HepG2 (cell line): ENCODE measurements at regions not wholly inside any gene's neighbourhood (a gene's known extent, or its start where the extent isn't known, plus 50 kb on each side); places are given as distances from the start of the nearest gene placed in this dataset.

Experiments used
- ATAC-seq: fragments of 200-7000 bp; cut with Tn5 transposase; 3 replicates; pipeline ENCODE4 v1.9.1; 2020; ENCODE audit warnings: mild to moderate bottlenecking, moderate library complexity
- BruUV-seq: library from RNA; stranded (reverse); fragments of 400-500 nt; replicated peaks from 2 replicates; lab custom pipeline; 2021; lab: Mats Ljungman, UMichigan
- CTCF ChIA-PET: fragments of 300-600 bp; formaldehyde crosslinking; extraction: SDS; loops from one replicate; lab custom pipeline; 2021; ENCODE audit warnings: low total read pairs, inconsistent platforms, low intra/inter-chr PET ratio; lab: Yijun Ruan, JAX
- POLR2A ChIA-PET: fragments of 350-600 bp; sonication (Branson Sonifier 250); formaldehyde crosslinking; loops from one replicate; lab custom pipeline; 2020; ENCODE audit warnings: antibody characterized with exemption, inconsistent platforms; lab: Yijun Ruan, JAX
- DNase-seq: peaks from one replicate; pipeline ENCODE4 v3.0.0-alpha.2; 2015; ENCODE audit warnings: low spot score
- FAIRE-seq: peaks from 3 replicates; lab custom pipeline; 2011; peaks lifted over from hg19 to GRCh38; lab: Jason Lieb, UNC
- H2AFZ ChIP-seq: one replicate; pipeline ENCODE4 v1.6.1; 2011; ENCODE audit warnings: low read length, inconsistent platforms
- H3K27ac ChIP-seq: fragments of 300-600 bp; 3 replicates; pipeline ENCODE4 v1.8.0; 2011; ENCODE audit warnings: mixed run types, mild to moderate bottlenecking, mixed read lengths, low read length, inconsistent platforms; ENCODE audit not compliant: insufficient read depth; ENCODE audit errors: extremely low read length
- H3K27me3 ChIP-seq, 2 experiments: fragments of 200-600 bp in 1 of 2; 2 replicates in 1 of 2; 3 replicates in 1 of 2; pipeline versions ENCODE4 v1.6.0 to v1.8.0; 2011; ENCODE audit warnings: low read length in 2 of 2, mild to moderate bottlenecking in 2 of 2, moderate library complexity in 2 of 2, inconsistent platforms in 1 of 2; ENCODE audit not compliant: insufficient read depth in 2 of 2, control insufficient read depth in 1 of 2
- H3K36me3 ChIP-seq, 2 experiments: fragments of 200-600 bp in 1 of 2; replicated peaks in 1 of 2; 2 replicates in 1 of 2; 3 replicates in 1 of 2; pipeline versions ENCODE4 v1.5.1 to v1.8.0; 2011; ENCODE audit warnings: low read length in 2 of 2, inconsistent platforms in 1 of 2; ENCODE audit not compliant: insufficient read depth in 2 of 2, control insufficient read depth in 1 of 2
- H3K4me1 ChIP-seq: 2 replicates; pipeline ENCODE4 v1.5.1; 2012; ENCODE audit warnings: low read length, inconsistent platforms; ENCODE audit not compliant: insufficient read depth
- H3K4me2 ChIP-seq: 2 replicates; pipeline ENCODE4 v1.6.0; 2011; ENCODE audit warnings: low read depth, low read length, inconsistent platforms
- H3K4me3 ChIP-seq, 3 experiments: fragments of 200-600 bp in 1 of 3; sonication (generic), shearing (Covaris generic) in 1 of 3; replicated peaks in 1 of 3; 2 replicates each; pipeline ENCODE4 v1.5.1; 2011 to 2016; ENCODE audit warnings: low read length in 3 of 3, inconsistent platforms in 2 of 3, low read depth in 2 of 3, mild to moderate bottlenecking in 2 of 3, control low read depth in 1 of 3, mixed read lengths in 1 of 3; ENCODE audit not compliant: insufficient read depth in 1 of 3
- H3K79me2 ChIP-seq: one replicate; pipeline ENCODE4 v1.6.1; 2011; ENCODE audit warnings: low read length, inconsistent platforms; ENCODE audit not compliant: insufficient read depth
- H3K9ac ChIP-seq: 2 replicates; pipeline ENCODE4 v1.6.0; 2011; ENCODE audit warnings: mild to moderate bottlenecking, low read depth, low read length, inconsistent platforms; ENCODE audit not compliant: insufficient read depth
- H3K9me3 ChIP-seq: 2 replicates; pipeline ENCODE4 v1.5.1; 2012; ENCODE audit warnings: mild to moderate bottlenecking, low read length
- H4K20me1 ChIP-seq: 2 replicates; pipeline ENCODE4 v1.6.0; 2011; ENCODE audit warnings: inconsistent platforms, mild to moderate bottlenecking, low read length, moderate library complexity; ENCODE audit not compliant: insufficient read depth
- DNMT3B ChIP-seq: conservative IDR thresholded peaks from 2 replicates; pipeline ENCODE4 v1.6.1; 2016; ENCODE audit warnings: missing biosample characterization, control low read depth
- KMT2A ChIP-seq: sonication (generic); formaldehyde crosslinking; IDR thresholded peaks from 2 replicates; pipeline ENCODE4 v1.4.0; 2020; ENCODE audit warnings: missing genetic modification reagents
- NCOA5 ChIP-seq: sonication (generic); formaldehyde crosslinking; IDR thresholded peaks from 2 replicates; pipeline ENCODE4 v1.4.0; 2020; ENCODE audit warnings: missing genetic modification reagents
- NR1H2 ChIP-seq: sonication (generic); formaldehyde crosslinking; IDR thresholded peaks from 2 replicates; pipeline ENCODE4 v1.8.1; 2022; ENCODE audit warnings: low read depth, missing genetic modification reagents, borderline replicate concordance
- POLR2AphosphoS2 ChIP-seq: IDR thresholded peaks from 2 replicates; pipeline ENCODE4 v1.6.1; 2011; ENCODE audit warnings: low read depth, low read length, improper control_type of control experiment
- POLR2G ChIP-seq: fragments of 200-400 bp; formaldehyde crosslinking; IDR thresholded peaks from 2 replicates; pipeline ENCODE4 v1.6.1; 2018; ENCODE audit warnings: mild to moderate bottlenecking, low read depth, low read length, moderate library complexity
- SIX1 ChIP-seq: sonication (generic); formaldehyde crosslinking; IDR thresholded peaks from 2 replicates; pipeline ENCODE4 v1.4.0; 2020; ENCODE audit warnings: missing genetic modification reagents, borderline replicate concordance
- STAT5B ChIP-seq: sonication (generic); formaldehyde crosslinking; IDR thresholded peaks from 2 replicates; pipeline ENCODE4 v1.4.0; 2020; ENCODE audit warnings: missing genetic modification reagents
- TGIF2 ChIP-seq: IDR thresholded peaks from 2 replicates; pipeline ENCODE4 v1.6.1; 2016; ENCODE audit warnings: control low read depth, missing compliant biosample characterization
- THAP11 ChIP-seq: IDR thresholded peaks from 2 replicates; pipeline ENCODE4 v1.6.1; 2016; ENCODE audit warnings: missing biosample characterization, missing genetic modification reagents
- ZC3H13 ChIP-seq: sonication (generic); formaldehyde crosslinking; IDR thresholded peaks from 2 replicates; pipeline ENCODE4 v1.8.1; 2023; ENCODE audit warnings: mild to moderate bottlenecking, missing genetic modification reagents, moderate library complexity
- ZNF224 ChIP-seq: sonication (generic); formaldehyde crosslinking; IDR thresholded peaks from 2 replicates; pipeline ENCODE4 v1.5.0; 2020; ENCODE audit warnings: mild to moderate bottlenecking, missing genetic modification reagents
- ZNF317 ChIP-seq: sonication (generic); formaldehyde crosslinking; IDR thresholded peaks from 2 replicates; pipeline ENCODE4 v1.5.0; 2020; ENCODE audit warnings: mild to moderate bottlenecking, missing genetic modification reagents
- ZNF513 ChIP-seq: sonication (generic); formaldehyde crosslinking; conservative IDR thresholded peaks from 2 replicates; pipeline ENCODE4 v1.5.0; 2020; ENCODE audit warnings: missing genetic modification reagents
- ZNF816 ChIP-seq: sonication (generic); formaldehyde crosslinking; IDR thresholded peaks from 2 replicates; pipeline ENCODE4 v1.8.0; 2022; ENCODE audit warnings: missing genetic modification reagents, mild to moderate bottlenecking, borderline replicate concordance
- WGBS: methylation state at CpG from one replicate; pipeline ENCODE4 v1.1.6; 2017; ENCODE audit warnings: low lambda C conversion rate; 5-methylcytosine and 5-hydroxymethylcytosine counted together
- in situ Hi-C: cut with HindIII; loops from 2 replicates; pipeline ENCODE4 v1.10.0; 2017; ENCODE audit warnings: low pct_unique_long_range_greater_than_20kb; ENCODE audit not compliant: extremely low pct_ligation_motif_present
- intact Hi-C: fragments of 100-400 bp; cut with micrococcal nuclease; formaldehyde crosslinking; loops from one replicate; pipeline ENCODE4 v1.10.0; 2022; ENCODE audit not compliant: unreplicated experiment
- TF ChIP-seq, protein P1 (sequence below): sonication (generic); formaldehyde crosslinking; IDR thresholded peaks from 2 replicates; pipeline ENCODE4 v1.9.0; 2021; ENCODE audit warnings: mild to moderate bottlenecking, missing genetic modification reagents
- TF ChIP-seq, protein P2 (sequence below): sonication (generic); formaldehyde crosslinking; IDR thresholded peaks from 2 replicates; pipeline ENCODE4 v1.8.1; 2023; ENCODE audit warnings: mild to moderate bottlenecking, missing genetic modification reagents
- TF ChIP-seq, protein P3 (sequence below): sonication (generic); formaldehyde crosslinking; IDR thresholded peaks from 2 replicates; pipeline ENCODE4 v1.8.0; 2022; ENCODE audit warnings: missing genetic modification reagents, mild to moderate bottlenecking, borderline replicate concordance

GRCh38 chr4:26206999-26207398, 113.8 kb upstream of the RBPJ start:
- Histone ChIP-seq H4K20me1 (no peaks in the 10 kb centered on the region), H3K4me2 (no peak overlapping the region), H3K9ac (no peak overlapping the region), H3K27ac (no peak overlapping the region), H3K27me3 (peaks cover 0 to 2% of the 10 kb centered on the region in 2 experiments; a peak in 1 of 5 replicates), H2AFZ (no peak overlapping the region), H3K9me3 (no peaks in the 10 kb centered on the region), H3K79me2 (no peaks in the 10 kb centered on the region), H3K36me3 (no peaks in the 10 kb centered on the region), H3K4me1 (no peaks in the 10 kb centered on the region), H3K4me3 (no peak overlapping the region)
- CTCF ChIA-PET: no interaction called here
- 5% methylated on average over 3 of the region's 3 CpGs for WGBS
- no TSS peak for BruUV-seq
- intact Hi-C loops (no loop called here), in situ Hi-C loops (no loop called here)
- no peak for FAIRE-seq
- no peak for DNase-seq
- POLR2A ChIA-PET: no interaction called here
- ATAC-seq: no peak
- TF ChIP-seq ZNF816 (CRISPR knock-in tag): no peak
- TF ChIP-seq, protein P1, sequence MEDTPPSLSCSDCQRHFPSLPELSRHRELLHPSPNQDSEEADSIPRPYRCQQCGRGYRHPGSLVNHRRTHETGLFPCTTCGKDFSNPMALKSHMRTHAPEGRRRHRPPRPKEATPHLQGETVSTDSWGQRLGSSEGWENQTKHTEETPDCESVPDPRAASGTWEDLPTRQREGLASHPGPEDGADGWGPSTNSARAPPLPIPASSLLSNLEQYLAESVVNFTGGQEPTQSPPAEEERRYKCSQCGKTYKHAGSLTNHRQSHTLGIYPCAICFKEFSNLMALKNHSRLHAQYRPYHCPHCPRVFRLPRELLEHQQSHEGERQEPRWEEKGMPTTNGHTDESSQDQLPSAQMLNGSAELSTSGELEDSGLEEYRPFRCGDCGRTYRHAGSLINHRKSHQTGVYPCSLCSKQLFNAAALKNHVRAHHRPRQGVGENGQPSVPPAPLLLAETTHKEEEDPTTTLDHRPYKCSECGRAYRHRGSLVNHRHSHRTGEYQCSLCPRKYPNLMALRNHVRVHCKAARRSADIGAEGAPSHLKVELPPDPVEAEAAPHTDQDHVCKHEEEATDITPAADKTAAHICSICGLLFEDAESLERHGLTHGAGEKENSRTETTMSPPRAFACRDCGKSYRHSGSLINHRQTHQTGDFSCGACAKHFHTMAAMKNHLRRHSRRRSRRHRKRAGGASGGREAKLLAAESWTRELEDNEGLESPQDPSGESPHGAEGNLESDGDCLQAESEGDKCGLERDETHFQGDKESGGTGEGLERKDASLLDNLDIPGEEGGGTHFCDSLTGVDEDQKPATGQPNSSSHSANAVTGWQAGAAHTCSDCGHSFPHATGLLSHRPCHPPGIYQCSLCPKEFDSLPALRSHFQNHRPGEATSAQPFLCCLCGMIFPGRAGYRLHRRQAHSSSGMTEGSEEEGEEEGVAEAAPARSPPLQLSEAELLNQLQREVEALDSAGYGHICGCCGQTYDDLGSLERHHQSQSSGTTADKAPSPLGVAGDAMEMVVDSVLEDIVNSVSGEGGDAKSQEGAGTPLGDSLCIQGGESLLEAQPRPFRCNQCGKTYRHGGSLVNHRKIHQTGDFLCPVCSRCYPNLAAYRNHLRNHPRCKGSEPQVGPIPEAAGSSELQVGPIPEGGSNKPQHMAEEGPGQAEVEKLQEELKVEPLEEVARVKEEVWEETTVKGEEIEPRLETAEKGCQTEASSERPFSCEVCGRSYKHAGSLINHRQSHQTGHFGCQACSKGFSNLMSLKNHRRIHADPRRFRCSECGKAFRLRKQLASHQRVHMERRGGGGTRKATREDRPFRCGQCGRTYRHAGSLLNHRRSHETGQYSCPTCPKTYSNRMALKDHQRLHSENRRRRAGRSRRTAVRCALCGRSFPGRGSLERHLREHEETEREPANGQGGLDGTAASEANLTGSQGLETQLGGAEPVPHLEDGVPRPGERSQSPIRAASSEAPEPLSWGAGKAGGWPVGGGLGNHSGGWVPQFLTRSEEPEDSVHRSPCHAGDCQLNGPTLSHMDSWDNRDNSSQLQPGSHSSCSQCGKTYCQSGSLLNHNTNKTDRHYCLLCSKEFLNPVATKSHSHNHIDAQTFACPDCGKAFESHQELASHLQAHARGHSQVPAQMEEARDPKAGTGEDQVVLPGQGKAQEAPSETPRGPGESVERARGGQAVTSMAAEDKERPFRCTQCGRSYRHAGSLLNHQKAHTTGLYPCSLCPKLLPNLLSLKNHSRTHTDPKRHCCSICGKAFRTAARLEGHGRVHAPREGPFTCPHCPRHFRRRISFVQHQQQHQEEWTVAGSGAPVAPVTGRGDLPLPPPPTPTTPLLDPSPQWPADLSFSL (CRISPR knock-in tag): no peak
- no peak for TF ChIP-seq ZNF317
- TF ChIP-seq NR1H2: no peak
- TF ChIP-seq ZNF224 (CRISPR knock-in tag): no peak
- no peak for TF ChIP-seq SIX1 (CRISPR knock-in tag)
- TF ChIP-seq POLR2G: no peak
- TF ChIP-seq KMT2A (CRISPR knock-in tag): no peak
- TF ChIP-seq DNMT3B (CRISPR knock-in tag): no peak
- no peak for TF ChIP-seq ZNF513 (CRISPR knock-in tag)
- no peak for TF ChIP-seq TGIF2
- TF ChIP-seq ZC3H13 (CRISPR knock-in tag): no peak
- no peak for TF ChIP-seq NCOA5 (CRISPR knock-in tag)
- TF ChIP-seq, protein P2, sequence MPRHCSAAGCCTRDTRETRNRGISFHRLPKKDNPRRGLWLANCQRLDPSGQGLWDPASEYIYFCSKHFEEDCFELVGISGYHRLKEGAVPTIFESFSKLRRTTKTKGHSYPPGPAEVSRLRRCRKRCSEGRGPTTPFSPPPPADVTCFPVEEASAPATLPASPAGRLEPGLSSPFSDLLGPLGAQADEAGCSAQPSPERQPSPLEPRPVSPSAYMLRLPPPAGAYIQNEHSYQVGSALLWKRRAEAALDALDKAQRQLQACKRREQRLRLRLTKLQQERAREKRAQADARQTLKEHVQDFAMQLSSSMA (CRISPR knock-in tag): no peak
- TF ChIP-seq THAP11 (CRISPR knock-in tag): no peak
- TF ChIP-seq, protein P3, sequence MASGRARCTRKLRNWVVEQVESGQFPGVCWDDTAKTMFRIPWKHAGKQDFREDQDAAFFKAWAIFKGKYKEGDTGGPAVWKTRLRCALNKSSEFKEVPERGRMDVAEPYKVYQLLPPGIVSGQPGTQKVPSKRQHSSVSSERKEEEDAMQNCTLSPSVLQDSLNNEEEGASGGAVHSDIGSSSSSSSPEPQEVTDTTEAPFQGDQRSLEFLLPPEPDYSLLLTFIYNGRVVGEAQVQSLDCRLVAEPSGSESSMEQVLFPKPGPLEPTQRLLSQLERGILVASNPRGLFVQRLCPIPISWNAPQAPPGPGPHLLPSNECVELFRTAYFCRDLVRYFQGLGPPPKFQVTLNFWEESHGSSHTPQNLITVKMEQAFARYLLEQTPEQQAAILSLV (CRISPR knock-in tag): no peak
- no peak for TF ChIP-seq STAT5B (CRISPR knock-in tag)
- TF ChIP-seq POLR2AphosphoS2: no peak
